Activated CD8-positive, alpha-beta memory T cell treated with anti-CD3 and anti-CD28 coated beads for 36 hours (primary cell): ENCODE measurements at regions not wholly inside any gene's neighbourhood (a gene's known extent, or its start where the extent isn't known, plus 50 kb on each side); places are given as distances from the start of the nearest gene placed in this dataset.

Source experiments
- CTCF ChIA-PET: fragments of 350-600 bp; sonication (Branson Sonifier 250); formaldehyde crosslinking; loops from one replicate; lab custom pipeline; 2021; ENCODE audit warnings: antibody characterized with exemption; lab: Charles Lee
- POLR2A ChIA-PET: fragments of 350-600 bp; sonication (Branson Sonifier 250); formaldehyde crosslinking; loops from one replicate; lab custom pipeline; 2021; ENCODE audit warnings: antibody characterized with exemption; lab: Charles Lee

GRCh38 chr2:8513601-8514273 is 168.1 kb upstream of the ID2 start:
- CTCF ChIA-PET = interaction anchor here (2.3 kb wide), 1 partner anchor 32 kb away, joined by 7 read pairs; no protein-coding TSS in a partner anchor
- POLR2A ChIA-PET = interaction anchor here (1.2 to 2.9 kb wide), 3 partner anchors 26 to 168 kb away, joined by 5 to 24 read pairs (median 17); partner anchors contain the start of gene ID2

DNA sequence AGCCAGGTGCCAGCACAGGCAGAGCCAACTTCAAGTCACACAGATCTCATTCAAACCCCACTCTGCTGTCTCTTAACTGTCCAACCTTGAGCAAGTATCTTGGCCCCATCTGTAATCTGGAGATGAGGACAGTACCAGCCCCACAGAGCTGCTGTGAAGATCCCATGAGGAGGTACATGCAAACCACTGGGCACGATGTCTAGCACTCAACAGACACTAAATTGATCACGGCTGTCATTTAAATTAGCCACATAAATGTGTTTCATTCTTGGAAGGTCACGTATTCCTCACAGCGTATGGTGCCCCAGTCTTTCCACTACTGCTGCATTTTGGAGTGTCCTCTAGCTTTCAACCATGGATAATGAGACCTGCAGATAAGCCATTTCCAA is 167.6 kb upstream of the ID2 start:
- ChIA-PET POLR2A (interaction anchor here (1.2 to 2.9 kb wide), 4 partner anchors 26 to 168 kb away, joined by 5 to 24 read pairs (median 12); partner anchors contain the start of gene ID2), CTCF (interaction anchor here (1.9 to 2.3 kb wide), 2 partner anchors 33 to 168 kb away, joined by 4 to 7 read pairs; partner anchors contain the start of gene ID2)

DNA sequence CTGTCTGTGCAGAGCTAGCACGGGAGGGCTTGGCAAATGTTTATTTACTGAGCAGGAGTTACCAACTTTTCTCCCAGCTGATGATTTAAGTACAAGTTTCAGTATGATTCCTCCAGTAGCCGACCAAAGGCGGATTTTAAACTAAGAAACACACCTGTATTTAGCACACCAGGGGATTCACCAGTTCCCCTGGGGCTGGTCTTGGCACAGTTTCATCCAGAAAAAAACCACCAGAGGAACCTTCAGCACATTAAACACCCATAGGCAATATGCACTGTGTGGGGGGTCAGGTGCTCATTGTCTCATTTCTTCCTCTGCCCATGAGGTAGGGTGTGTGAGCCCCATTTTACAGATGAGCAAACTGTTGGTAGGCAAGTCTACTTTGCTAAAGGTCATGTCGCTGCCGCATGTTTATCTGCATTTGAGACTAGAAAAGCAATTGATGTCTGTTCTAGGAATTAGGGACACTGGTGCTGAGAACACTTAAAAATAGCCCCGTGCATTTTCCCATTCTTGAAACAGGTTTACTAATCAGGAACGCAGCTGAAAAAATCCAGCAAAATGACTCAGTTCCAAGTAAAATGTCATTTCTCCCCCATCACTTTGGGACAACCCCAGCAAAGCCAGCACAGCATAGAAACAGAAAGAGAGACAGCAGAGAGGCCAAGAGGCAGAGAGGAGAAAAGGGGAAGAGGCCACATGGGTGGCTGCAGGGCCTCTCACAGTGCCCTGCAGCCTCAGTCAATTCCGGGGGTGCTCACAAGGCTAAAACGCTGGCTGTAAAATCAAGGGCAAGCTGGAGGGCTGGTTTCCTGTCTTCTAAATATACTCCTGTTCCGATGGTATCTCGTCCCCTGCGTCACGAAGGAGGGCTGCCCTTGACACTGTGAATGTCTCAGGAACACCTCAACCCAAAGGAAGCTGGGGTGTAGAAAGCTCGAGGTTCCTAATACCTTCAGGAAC is 166.8 kb upstream of the ID2 start:
- ChIA-PET POLR2A (interaction anchor here (0.7 to 2.9 kb wide), 10 partner anchors 27 to 177 kb away, joined by 3 to 24 read pairs (median 6); partner anchors contain the start of gene ID2), CTCF (interaction anchor here (0.8 to 2.3 kb wide), 5 partner anchors 21 to 167 kb away, joined by 3 to 7 read pairs (median 3); partner anchors contain the start of gene ID2)

DNA sequence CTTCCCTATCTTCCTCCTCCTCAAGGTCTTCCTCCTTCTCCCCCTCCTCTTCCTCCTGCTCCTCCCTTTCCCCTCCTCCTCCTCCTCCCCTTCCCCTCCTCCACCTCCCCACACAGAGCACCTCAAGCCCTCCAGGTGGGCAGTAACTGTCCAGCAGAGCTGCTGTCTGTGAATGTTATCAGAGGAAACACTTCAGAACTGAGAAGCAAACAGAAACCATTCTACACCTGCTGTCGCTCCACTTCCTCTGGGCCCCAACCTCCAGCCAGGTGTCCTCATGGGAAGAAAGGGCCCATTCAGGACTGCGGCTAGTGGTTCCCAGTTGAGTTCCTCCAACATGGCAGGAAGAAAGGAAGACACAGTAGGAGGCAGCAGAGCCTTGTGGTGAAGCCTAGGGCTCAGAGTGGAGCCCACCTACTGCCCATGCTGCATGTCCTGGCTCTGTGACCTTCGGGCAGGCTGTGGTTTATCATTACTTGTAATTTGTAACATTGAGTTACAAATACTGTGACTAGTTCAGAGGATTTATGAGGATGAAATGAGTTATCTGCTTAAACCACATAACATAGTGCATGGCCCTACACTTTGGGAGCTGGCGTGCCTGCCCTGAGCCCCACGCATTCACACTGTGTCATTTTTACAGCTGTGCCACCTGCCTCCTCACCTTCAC is 165.9 kb upstream of the ID2 start:
- ChIA-PET POLR2A (interaction anchor here (0.6 to 2.9 kb wide), 12 partner anchors 28 to 178 kb away, joined by 3 to 24 read pairs (median 4); partner anchors contain the start of gene ID2), CTCF (interaction anchor here (0.9 to 2.3 kb wide), 4 partner anchors 27 to 166 kb away, joined by 3 to 7 read pairs (median 4); partner anchors contain the start of gene ID2)

GRCh38 chr2:8517850-8518498 is 163.9 kb upstream of the ID2 start:
- ChIA-PET POLR2A (interaction anchor here (0.6 kb wide), 1 partner anchor 31 kb away, joined by 3 read pairs; no protein-coding TSS in a partner anchor), CTCF (interaction anchor here (1.2 kb wide), 1 partner anchor 19 kb away, joined by 5 read pairs; no protein-coding TSS in a partner anchor)

- CTCF ChIA-PET = interaction anchor here (0.9 to 1.3 kb wide), 7 partner anchors 18 to 595 kb away, joined by 3 to 5 read pairs (median 3); partner anchors contain the start of gene ID2
Measured at GRCh38 chr2:8518979-8519668, 162.7 kb upstream of the ID2 start.

GRCh38 chr2:8520791-8521344 is 161.0 kb upstream of the ID2 start:
- ChIA-PET CTCF (interaction anchor here (1.3 to 2.0 kb wide), 2 partner anchors 23 to 596 kb away, joined by 3 to 6 read pairs; no protein-coding TSS in a partner anchor), POLR2A (interaction anchor here (0.7 to 3.2 kb wide), 4 partner anchors 21 to 161 kb away, joined by 3 to 12 read pairs (median 8); partner anchors contain the start of gene ID2)

More at GRCh38 chr2:8518979-8519668, 162.7 kb upstream of the ID2 start:
- POLR2A ChIA-PET = interaction anchor here (1.5 to 3.2 kb wide), 3 partner anchors 24 to 163 kb away, joined by 3 to 12 read pairs (median 11); partner anchors contain the start of gene ID2

DNA sequence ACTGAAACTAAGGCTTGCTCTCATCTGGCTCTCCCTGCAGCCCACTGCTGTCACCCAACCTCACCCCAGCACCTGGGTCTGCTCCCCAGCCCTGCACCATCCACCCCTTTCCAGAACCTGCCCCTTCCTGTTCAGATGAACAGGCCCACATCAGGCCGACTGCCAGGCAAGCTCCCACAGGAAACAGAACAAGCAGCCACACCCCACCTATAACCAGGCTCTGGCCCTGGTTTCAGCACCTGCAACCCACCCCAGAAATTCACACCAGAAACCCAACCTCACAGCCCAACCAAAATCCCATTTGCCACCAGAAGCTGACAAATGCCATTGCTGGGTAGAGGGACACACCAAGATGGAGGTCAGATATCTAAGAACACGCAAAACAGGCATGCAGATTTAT is 159.2 kb upstream of the ID2 start:
- POLR2A ChIA-PET = no interaction called here
- CTCF ChIA-PET = interaction anchor here (1.0 kb wide), 1 partner anchor 34 kb away, joined by 4 read pairs; no protein-coding TSS in a partner anchor

DNA sequence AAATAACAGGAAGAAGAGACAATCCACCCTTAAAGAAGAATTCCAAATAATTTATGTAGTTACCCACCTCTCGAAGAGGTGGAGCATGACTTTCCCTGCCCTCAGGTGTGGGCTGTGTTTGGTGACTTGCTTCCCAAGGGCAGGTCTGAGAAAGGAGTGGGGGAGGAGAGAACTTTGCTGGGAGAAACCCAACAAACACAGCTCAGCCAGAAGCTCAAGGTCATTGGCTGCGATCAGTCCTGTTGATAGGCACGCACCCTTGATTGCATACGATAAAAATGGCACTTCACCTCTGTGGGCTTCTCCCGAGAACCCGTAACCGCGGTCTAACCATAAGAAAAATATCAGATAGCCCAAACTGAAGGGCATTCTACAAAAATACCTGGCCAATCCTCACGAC is 157.5 kb upstream of the ID2 start:
- POLR2A ChIA-PET = no interaction called here
- CTCF ChIA-PET = interaction anchor here (1.3 kb wide), 1 partner anchor 15 kb away, joined by 3 read pairs; no protein-coding TSS in a partner anchor

DNA sequence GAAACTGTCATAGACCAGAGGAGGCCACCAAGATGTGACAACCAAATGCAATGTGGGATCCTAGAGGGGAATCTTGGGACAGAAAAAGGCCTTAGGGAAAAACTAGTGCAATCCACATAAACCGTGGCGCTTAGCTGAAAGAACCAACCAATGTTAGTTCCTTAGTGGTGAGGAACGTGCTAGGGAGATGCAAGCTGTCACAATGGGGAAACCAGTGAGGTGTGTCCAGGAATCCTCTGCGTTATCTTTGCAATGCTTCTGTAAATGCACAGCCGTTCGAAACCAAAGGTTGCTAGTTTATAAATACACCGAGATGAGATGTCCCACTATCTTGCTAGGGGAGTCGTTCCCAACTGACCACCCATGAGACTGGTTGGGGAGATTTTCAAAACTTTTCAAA is 157.0 kb upstream of the ID2 start:
- CTCF ChIA-PET = interaction anchor here (1.3 kb wide), 1 partner anchor 15 kb away, joined by 3 read pairs; no protein-coding TSS in a partner anchor
- POLR2A ChIA-PET = no interaction called here

DNA sequence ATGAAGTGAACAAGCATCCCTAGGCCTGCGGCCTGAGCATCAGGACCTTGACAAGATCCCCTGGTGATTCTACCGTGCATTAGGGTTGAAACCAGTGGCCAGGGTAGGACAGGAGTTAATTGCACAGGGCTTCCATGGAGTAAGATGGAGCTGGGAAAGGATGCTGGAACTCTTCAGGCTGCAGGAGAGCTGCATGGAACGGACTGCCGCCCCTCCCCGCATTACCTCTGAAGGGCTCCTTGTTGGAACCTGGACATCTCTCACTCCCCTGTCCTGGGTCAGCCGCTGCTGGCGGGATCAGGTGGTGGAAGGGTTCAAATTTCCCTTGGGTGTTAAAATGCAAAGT is 156.6 kb upstream of the ID2 start:
- POLR2A ChIA-PET = no interaction called here
- CTCF ChIA-PET = no interaction called here

- ChIA-PET CTCF (no interaction called here), POLR2A (no interaction called here)
Measured at GRCh38 chr2:8525582-8526402, 156.1 kb upstream of the ID2 start.

- ChIA-PET CTCF (no interaction called here), POLR2A (no interaction called here)
Measured at GRCh38 chr2:8526403-8526696, 155.5 kb upstream of the ID2 start.

- CTCF ChIA-PET = no interaction called here
Measured at GRCh38 chr2:8527031-8527430, 154.8 kb upstream of the ID2 start.

DNA sequence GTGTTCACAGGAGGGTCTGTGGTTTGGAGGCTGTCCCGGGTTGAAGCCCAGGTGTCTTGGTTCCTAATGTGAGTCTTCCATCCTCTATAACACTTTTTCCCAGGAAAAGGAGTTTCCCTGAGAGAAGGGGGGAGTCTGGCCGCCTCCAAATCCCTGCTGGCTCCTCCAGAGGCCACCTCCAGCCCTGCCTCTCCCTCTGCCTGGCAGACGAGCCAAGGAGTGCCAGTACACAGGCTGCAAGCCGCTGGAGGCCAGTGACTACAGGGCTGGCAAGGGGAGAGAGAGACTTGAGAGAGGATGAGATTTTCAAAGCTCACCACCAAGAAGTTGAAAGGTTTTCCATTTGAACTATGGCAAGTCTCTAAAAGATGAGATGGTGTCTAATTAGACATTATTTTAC is 154.2 kb upstream of the ID2 start:
- POLR2A ChIA-PET = no interaction called here

More at GRCh38 chr2:8527031-8527430, 154.8 kb upstream of the ID2 start:
- POLR2A ChIA-PET = no interaction called here

DNA sequence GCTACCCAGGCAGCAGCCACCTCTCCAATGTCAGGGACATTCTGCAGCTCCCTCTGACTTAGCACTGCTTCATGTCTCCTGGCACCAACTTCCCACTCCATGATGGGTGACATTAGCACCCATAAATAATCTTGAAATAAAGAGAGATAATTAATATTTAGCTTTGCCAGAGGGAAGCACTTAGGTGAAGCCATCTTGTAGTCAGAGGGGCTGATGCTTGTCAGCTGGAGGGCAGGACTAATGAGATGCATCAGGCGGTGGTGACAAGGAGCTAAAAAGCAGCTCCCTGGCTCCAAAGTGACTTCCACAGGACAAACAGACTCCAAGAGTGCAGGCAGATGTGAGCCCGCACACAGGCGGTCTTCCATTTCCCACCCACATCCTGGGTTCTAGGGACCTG is 153.0 kb upstream of the ID2 start:
- ChIA-PET POLR2A (no interaction called here), CTCF (no interaction called here)

More for the DNA sequence above, 154.2 kb upstream of the ID2 start:
- CTCF ChIA-PET = no interaction called here
